HL-60 (cell line): ENCODE measurements at regions not wholly inside any gene's neighbourhood (a gene's known extent, or its start where the extent isn't known, plus 50 kb on each side); places are given as distances from the start of the nearest gene placed in this dataset.

ENCODE experiments used
- DNase-seq, 2 experiments: peaks; one replicate each; pipeline ENCODE4 v3.0.0-alpha.2; 2010 to 2020; ENCODE audit warnings: low read depth in 1 of 2, low spot score in 1 of 2
- H3K27ac ChIP-seq: fragments of 250-450 bp; sonication (Bioruptor Pico); replicated peaks from 2 replicates; pipeline ENCODE4 v1.5.1; 2020; ENCODE audit warnings: mild to moderate bottlenecking, moderate library complexity
- H3K27me3 ChIP-seq: fragments of 250-450 bp; sonication (Bioruptor Pico); 2 replicates; pipeline ENCODE4 v1.5.1; 2021; ENCODE audit warnings: mild to moderate bottlenecking, moderate library complexity; ENCODE audit not compliant: insufficient read depth, poor library complexity, severe bottlenecking
- H3K4me3 ChIP-seq: replicated peaks from 2 replicates; pipeline ENCODE4 v1.5.1; 2011; ENCODE audit warnings: mild to moderate bottlenecking, control low read depth, low read length; ENCODE audit not compliant: insufficient read depth
- GABPA ChIP-seq: IDR thresholded peaks from 2 replicates; pipeline ENCODE4 v1.6.1; 2012; ENCODE audit warnings: low read depth
- POLR2AphosphoS5 ChIP-seq: IDR thresholded peaks from 2 replicates; pipeline ENCODE4 v1.6.1; 2012; ENCODE audit warnings: low read depth
- SPI1 ChIP-seq: IDR thresholded peaks from 2 replicates; pipeline ENCODE4 v1.6.1; 2012; ENCODE audit warnings: low read depth, mild to moderate bottlenecking, borderline replicate concordance
- TF ChIP-seq, protein P1 (sequence below): IDR thresholded peaks from one replicate; pipeline ENCODE4 v1.5.1; 2011; ENCODE audit warnings: low read length, control low read depth, inconsistent platforms; ENCODE audit not compliant: insufficient read depth
- TF ChIP-seq, protein P2 (sequence below): IDR thresholded peaks from 2 replicates; pipeline ENCODE4 v1.6.1; 2012; ENCODE audit warnings: low read depth; ENCODE audit not compliant: insufficient replicate concordance

DNA sequence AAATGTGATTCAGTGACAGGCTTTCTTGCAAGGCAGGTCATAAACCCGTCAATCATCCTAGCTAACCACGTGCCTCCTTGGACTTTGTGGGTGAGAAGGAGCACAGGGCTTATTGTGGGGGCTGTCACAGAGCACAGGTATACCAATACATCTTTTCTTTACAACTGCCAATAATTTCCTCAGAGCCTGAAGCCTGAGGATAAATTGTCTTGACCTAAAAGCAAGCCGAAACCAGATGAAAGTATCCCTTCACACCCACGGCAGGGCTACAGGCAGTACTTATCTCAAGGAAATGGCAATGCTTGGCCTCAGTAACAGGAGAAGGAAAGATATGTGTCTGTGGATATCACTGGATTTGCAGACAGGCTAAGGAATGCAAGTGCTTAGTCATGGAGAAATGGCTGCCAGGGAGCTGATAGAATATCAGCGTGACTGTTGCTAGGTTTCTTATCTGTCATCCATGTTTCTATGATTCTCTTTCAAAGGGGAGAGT is 90.3 kb upstream of the ZNF366 start:
- TF ChIP-seq SPI1 (no peak), POLR2AphosphoS5 (no peak), GABPA (no peak)
- TF ChIP-seq, protein P1, sequence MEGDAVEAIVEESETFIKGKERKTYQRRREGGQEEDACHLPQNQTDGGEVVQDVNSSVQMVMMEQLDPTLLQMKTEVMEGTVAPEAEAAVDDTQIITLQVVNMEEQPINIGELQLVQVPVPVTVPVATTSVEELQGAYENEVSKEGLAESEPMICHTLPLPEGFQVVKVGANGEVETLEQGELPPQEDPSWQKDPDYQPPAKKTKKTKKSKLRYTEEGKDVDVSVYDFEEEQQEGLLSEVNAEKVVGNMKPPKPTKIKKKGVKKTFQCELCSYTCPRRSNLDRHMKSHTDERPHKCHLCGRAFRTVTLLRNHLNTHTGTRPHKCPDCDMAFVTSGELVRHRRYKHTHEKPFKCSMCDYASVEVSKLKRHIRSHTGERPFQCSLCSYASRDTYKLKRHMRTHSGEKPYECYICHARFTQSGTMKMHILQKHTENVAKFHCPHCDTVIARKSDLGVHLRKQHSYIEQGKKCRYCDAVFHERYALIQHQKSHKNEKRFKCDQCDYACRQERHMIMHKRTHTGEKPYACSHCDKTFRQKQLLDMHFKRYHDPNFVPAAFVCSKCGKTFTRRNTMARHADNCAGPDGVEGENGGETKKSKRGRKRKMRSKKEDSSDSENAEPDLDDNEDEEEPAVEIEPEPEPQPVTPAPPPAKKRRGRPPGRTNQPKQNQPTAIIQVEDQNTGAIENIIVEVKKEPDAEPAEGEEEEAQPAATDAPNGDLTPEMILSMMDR, result no peak
- TF ChIP-seq, protein P2, sequence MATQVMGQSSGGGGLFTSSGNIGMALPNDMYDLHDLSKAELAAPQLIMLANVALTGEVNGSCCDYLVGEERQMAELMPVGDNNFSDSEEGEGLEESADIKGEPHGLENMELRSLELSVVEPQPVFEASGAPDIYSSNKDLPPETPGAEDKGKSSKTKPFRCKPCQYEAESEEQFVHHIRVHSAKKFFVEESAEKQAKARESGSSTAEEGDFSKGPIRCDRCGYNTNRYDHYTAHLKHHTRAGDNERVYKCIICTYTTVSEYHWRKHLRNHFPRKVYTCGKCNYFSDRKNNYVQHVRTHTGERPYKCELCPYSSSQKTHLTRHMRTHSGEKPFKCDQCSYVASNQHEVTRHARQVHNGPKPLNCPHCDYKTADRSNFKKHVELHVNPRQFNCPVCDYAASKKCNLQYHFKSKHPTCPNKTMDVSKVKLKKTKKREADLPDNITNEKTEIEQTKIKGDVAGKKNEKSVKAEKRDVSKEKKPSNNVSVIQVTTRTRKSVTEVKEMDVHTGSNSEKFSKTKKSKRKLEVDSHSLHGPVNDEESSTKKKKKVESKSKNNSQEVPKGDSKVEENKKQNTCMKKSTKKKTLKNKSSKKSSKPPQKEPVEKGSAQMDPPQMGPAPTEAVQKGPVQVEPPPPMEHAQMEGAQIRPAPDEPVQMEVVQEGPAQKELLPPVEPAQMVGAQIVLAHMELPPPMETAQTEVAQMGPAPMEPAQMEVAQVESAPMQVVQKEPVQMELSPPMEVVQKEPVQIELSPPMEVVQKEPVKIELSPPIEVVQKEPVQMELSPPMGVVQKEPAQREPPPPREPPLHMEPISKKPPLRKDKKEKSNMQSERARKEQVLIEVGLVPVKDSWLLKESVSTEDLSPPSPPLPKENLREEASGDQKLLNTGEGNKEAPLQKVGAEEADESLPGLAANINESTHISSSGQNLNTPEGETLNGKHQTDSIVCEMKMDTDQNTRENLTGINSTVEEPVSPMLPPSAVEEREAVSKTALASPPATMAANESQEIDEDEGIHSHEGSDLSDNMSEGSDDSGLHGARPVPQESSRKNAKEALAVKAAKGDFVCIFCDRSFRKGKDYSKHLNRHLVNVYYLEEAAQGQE, result no peak
- DNase-seq, result no peak
- Histone ChIP-seq H3K4me3 (no peak overlapping the region), H3K27me3 (no peaks in the 10 kb centered on the region), H3K27ac (no peak overlapping the region)

DNA sequence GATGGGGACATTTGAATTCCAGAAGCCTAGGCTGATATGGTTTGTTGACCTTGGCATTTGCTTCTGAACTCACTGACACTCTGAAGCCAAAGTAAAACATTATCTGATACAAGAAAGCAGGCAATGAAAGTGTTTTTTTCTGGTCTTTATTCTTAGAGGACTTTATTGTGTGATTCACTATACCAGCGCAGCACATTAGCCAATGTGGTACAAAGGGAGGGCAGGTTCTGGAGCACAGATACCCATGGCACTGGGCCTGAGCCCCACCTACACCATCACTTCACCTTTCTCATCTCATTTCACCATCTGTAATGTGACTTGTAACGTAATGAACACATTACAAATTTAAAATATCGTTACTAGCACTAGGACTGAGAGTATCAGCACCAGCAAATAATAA is 89.7 kb upstream of the ZNF366 start:
- TF ChIP-seq, protein P1, result no peak
- TF ChIP-seq GABPA, result no peak
- TF ChIP-seq, protein P2, result no peak
- no peak for TF ChIP-seq POLR2AphosphoS5
- no peak for TF ChIP-seq SPI1
- no peak for DNase-seq
- Histone ChIP-seq H3K4me3 (no peak overlapping the region), H3K27ac (no peak overlapping the region), H3K27me3 (no peaks in the 10 kb centered on the region)

DNA sequence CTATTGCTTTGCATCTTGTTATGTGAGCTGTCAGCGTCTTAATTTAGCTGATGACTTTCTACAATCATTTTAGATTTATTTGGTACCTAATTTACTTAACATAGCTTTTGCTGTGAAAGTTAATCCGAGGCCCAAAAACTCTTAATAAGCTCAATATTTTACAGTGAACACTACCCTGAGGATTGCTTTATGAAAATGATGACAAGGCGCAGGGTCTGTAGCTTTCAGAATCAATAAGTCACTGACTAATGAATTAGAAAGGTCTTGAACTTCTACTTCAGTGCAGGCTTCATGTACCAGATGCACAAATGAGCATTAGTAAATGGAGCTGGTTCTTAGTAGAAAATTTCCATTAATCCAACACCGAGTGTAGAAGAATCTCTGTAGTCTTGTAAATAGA is 81.4 kb upstream of the ZNF366 start:
- TF ChIP-seq GABPA, result no peak
- TF ChIP-seq, protein P2, result no peak
- TF ChIP-seq POLR2AphosphoS5, result no peak
- TF ChIP-seq, protein P1, result no peak
- TF ChIP-seq SPI1, result no peak
- DNase-seq, result no peak
- H3K27ac ChIP-seq, result no peak overlapping the region
- H3K4me3 ChIP-seq, result no peak overlapping the region
- H3K27me3 ChIP-seq, result no peaks in the 10 kb centered on the region
